Uterus (tissue), 2 donors: ENCODE measurements at regions not wholly inside any gene's neighbourhood (a gene's known extent, or its start where the extent isn't known, plus 50 kb on each side); places are given as distances from the start of the nearest gene placed in this dataset.

ENCODE experiments used
- CTCF ChIP-seq, 4 experiments: fragments of 200-600 bp in 2 of 4; fragments of 450-650 bp in 2 of 4; sonication (generic) in 2 of 4; IDR thresholded peaks; one replicate each; pipeline ENCODE4 v1.5.1; 2016 to 2019; ENCODE audit warnings: antibody characterized with exemption in 4 of 4, mild to moderate bottlenecking in 2 of 4, moderate library complexity in 1 of 4
- POLR2A ChIP-seq, 2 donors: fragments of 450-650 bp; IDR thresholded peaks; one replicate each; pipeline ENCODE4 v1.6.1; 2016; ENCODE audit warnings: antibody characterized with exemption in 2 of 2, mild to moderate bottlenecking in 1 of 2, moderate library complexity in 1 of 2

DNA sequence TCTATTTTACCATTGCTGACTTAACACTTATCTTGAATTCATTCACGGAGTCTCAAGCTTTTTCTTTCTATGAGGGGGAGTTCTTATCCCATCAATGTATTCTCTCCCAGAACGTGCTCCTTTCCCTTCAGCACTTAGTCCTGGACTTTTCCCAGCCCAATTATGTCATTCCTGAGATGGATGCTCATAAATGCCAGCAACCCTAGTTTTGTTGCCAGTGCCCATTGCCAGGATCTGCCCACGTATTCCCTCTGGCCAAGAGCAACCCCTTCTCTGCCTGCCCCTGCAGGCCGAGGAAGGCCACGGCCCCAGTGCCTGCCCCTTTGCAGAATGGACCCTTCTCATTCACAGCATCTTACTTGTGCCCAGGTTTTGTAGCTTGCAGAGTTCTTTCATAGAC, 67.4 kb upstream of the PPP1R3C start:
- no peak for TF ChIP-seq CTCF (IDR thresholded peaks at IDR 0.05)
- TF ChIP-seq POLR2A (IDR thresholded peaks at IDR 0.05), result no peak
